Adrenal gland (tissue), 9 donors: ENCODE measurements at regions not wholly inside any gene's neighbourhood (a gene's known extent, or its start where the extent isn't known, plus 50 kb on each side); places are given as distances from the start of the nearest gene placed in this dataset.

Experiments used
- DNase-seq, 7 donors: peaks; one replicate each; pipeline ENCODE4 v3.0.0-alpha.2; 2019 to 2020
- H3K27ac ChIP-seq, 5 donors: fragments of 200-600 bp; sonication (generic) in 4 of 5; 1 replicate in 3 of 5; 2 replicates in 2 of 5; pipeline versions ENCODE4 v1.5.1 to v1.8.0; 2016 to 2020; ENCODE audit warnings: mild to moderate bottlenecking in 1 of 5
- H3K27me3 ChIP-seq: fragments of 200-600 bp; 2 replicates; pipeline ENCODE4 v1.8.0; 2021
- H3K36me3 ChIP-seq, 2 donors: fragments of 200-600 bp; replicated peaks in 1 of 2; 1 replicate in 1 of 2; 2 replicates in 1 of 2; pipeline versions ENCODE4 v1.5.1 to v1.8.0; 2018 to 2022
- H3K4me1 ChIP-seq, 2 donors: fragments of 200-600 bp; replicated peaks in 1 of 2; 1 replicate in 1 of 2; 2 replicates in 1 of 2; pipeline versions ENCODE4 v1.5.1 to v1.8.0; 2018 to 2021
- H3K4me3 ChIP-seq, 4 donors: fragments of 200-600 bp; sonication (generic) in 3 of 4; one replicate each; pipeline ENCODE4 v1.5.1; 2016 to 2018
- H3K9me3 ChIP-seq, 3 donors: fragments of 200-600 bp; sonication (generic) in 1 of 3; replicated peaks in 1 of 3; 1 replicate in 2 of 3; 2 replicates in 1 of 3; pipeline versions ENCODE4 v1.5.1 to v1.8.0; 2016 to 2021
- CTCF ChIP-seq, 6 experiments: fragments of 450-650 bp in 4 of 6; fragments of 200-600 bp in 2 of 6; sonication (generic) in 1 of 6; IDR thresholded peaks; 1 replicate in 5 of 6; 2 replicates in 1 of 6; pipeline versions ENCODE4 v1.5.1 to v1.8.0; 2016 to 2021; ENCODE audit warnings: antibody characterized with exemption in 6 of 6, mild to moderate bottlenecking in 2 of 6, moderate library complexity in 1 of 6
- POLR2A ChIP-seq, 2 donors: fragments of 450-650 bp; IDR thresholded peaks; one replicate each; pipeline ENCODE4 v1.6.1; 2017; ENCODE audit warnings: antibody characterized with exemption in 2 of 2, mild to moderate bottlenecking in 2 of 2, moderate library complexity in 1 of 2
- WGBS, 4 donors: extraction: QIAGEN DNeasy Blood & Tissue Kit in 2 of 4; methylation state at CpG; one replicate each; pipeline versions ENCODE4 v1.1.5 to v1.1.7; 2013 to 2017; 5-methylcytosine and 5-hydroxymethylcytosine counted together
- intact Hi-C, 2 donors: fragments of 100-400 bp; cut with DNase I; formaldehyde crosslinking; loops; one replicate each; pipeline versions ENCODE4 v1.14.1 to v1.15.0; 2022 to 2023
- donor health status: healthy with polysubstance abuse.
- donor health status: Bipolar disorder and iron deficiency.
- donor health status: DM: yes; HTN: yes; CAD: no.
- donor health status: DM: no; HTN: no; CAD: no.
- donor health status: DM: no; HTN: no; CAD: no.

GRCh38 chr10:10017716-10018115, 1000.0 kb upstream of the CELF2 start:
- no peaks in the 10 kb centered on the region for H3K4me1 ChIP-seq
- no peak overlapping the region for H3K27ac ChIP-seq
- intact Hi-C loops: no loop called here
- H3K27me3 ChIP-seq: no peaks in the 10 kb centered on the region
- WGBS, 4 donors: 71 to 74% (median 73%) methylated on average over 5 of the region's 5 CpGs
- no peak overlapping the region for H3K4me3 ChIP-seq
- TF ChIP-seq POLR2A (IDR thresholded peaks at IDR 0.05) (no peak), CTCF (IDR thresholded peaks at IDR 0.05) (no peak)
- DNase-seq: no peak
- no peaks in the 10 kb centered on the region for H3K9me3 ChIP-seq
- H3K36me3 ChIP-seq: no peaks in the 10 kb centered on the region

- no peaks in the 10 kb centered on the region for H3K36me3 ChIP-seq
- TF ChIP-seq POLR2A (IDR thresholded peaks at IDR 0.05): no peak
- TF ChIP-seq CTCF (IDR thresholded peaks at IDR 0.05): no peak
- no peaks in the 10 kb centered on the region for H3K4me1 ChIP-seq
- intact Hi-C loops: no loop called here
- WGBS, 4 donors: 58 to 65% (median 62%) methylated on average over 1 of the region's 1 CpG
- no peak for DNase-seq
- no peak overlapping the region for H3K4me3 ChIP-seq
- no peak overlapping the region for H3K27ac ChIP-seq
- no peaks in the 10 kb centered on the region for H3K27me3 ChIP-seq
- H3K9me3 ChIP-seq: no peaks in the 10 kb centered on the region
These were observed 996.7 kb upstream of the CELF2 start for GRCh38 chr10:10020945-10021344.

GRCh38 chr10:10032991-10033390, 984.7 kb upstream of the CELF2 start:
- no peak for DNase-seq
- H3K4me3 ChIP-seq: no peak overlapping the region
- intact Hi-C loops: no loop called here
- H3K4me1 ChIP-seq: no peaks in the 10 kb centered on the region
- no peaks in the 10 kb centered on the region for H3K36me3 ChIP-seq
- TF ChIP-seq CTCF (IDR thresholded peaks at IDR 0.05): no peak
- no peaks in the 10 kb centered on the region for H3K9me3 ChIP-seq
- no peak overlapping the region for H3K27ac ChIP-seq
- 58 to 66% (median 59%) methylated on average over 2 of the region's 2 CpGs for WGBS, 4 donors
- H3K27me3 ChIP-seq: no peaks in the 10 kb centered on the region

GRCh38 chr10:10038348-10038747, 979.3 kb upstream of the CELF2 start:
- no peak for TF ChIP-seq POLR2A (IDR thresholded peaks at IDR 0.05)
- no peak for TF ChIP-seq CTCF (IDR thresholded peaks at IDR 0.05)
- intact Hi-C loops: no loop called here
- no peak for DNase-seq
- no peak overlapping the region for H3K4me3 ChIP-seq
- H3K36me3 ChIP-seq: no peaks in the 10 kb centered on the region
- H3K27ac ChIP-seq: no peak overlapping the region
- no peaks in the 10 kb centered on the region for H3K9me3 ChIP-seq
- no peaks in the 10 kb centered on the region for H3K4me1 ChIP-seq
- H3K27me3 ChIP-seq: no peaks in the 10 kb centered on the region
